NCI-H774 (cell line): ENCODE measurements at regions not wholly inside any gene's neighbourhood (a gene's known extent, or its start where the extent isn't known, plus 50 kb on each side); places are given as distances from the start of the nearest gene placed in this dataset.

Source experiments
- DNase-seq: peaks from one replicate; lab custom pipeline; 2025; lab: John Stamatoyannopoulos, UW

DNA sequence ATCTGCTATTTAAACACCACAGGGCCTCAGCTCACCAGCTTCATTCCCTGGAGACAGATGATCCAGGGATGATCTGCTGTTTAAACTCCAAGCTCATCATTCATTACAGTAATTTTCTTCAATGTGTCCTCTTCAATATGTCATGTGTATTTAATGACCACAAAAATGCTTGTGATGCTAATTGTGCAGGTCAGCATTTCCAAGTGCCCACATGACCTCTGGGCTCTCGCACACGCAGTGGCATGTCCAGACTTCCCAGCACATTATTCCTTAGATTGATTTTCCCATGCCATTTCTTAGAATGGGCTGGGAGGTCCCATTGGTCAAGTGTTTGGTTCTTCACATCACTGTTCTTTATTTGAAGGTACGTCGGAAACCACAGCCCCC lies 434.4 kb downstream of the HAO1 start:
- no peak for DNase-seq

DNA sequence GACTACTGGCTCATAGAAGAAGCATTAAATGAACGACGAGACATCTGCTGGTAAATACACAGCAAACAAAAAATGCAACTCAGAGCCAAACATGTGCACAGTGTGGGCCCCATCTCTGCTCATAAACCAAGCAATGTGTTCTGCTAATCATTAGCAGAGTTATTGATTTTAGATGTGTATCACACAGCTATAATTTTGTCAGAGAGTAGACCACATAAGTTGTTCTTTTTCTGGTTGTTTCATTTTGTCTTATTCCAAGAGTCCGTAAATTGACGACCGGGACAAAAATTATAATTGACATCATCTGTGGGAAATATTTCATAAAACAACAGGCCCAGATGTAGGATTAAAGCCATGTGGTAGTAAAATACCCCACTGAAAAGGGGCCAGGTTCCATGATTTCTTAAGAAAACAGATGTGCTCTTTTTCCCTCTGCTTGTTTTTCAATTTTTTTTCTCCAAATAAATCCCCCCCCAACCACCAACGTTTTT lies 423.6 kb downstream of the HAO1 start:
- DNase-seq: no peak

DNA sequence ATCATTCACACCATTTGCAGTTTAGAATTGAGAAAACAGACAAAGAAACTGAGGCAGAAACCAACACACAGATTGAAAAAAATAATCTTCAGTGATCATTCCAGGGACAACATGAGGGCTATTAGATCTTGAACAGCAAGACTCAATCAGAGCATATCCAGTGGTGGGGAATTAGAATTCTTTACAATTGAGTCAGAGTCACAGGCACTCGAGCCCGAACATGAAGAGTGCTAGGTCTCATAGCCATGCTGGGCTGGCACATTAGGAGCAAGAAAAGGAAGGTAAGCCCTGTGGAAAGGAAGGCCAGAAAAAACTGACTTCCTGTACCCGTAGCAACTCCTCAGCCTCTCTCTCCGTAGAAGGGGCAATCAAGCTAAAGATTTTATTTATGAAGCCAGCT lies 419.9 kb downstream of the HAO1 start:
- no peak for DNase-seq

DNA sequence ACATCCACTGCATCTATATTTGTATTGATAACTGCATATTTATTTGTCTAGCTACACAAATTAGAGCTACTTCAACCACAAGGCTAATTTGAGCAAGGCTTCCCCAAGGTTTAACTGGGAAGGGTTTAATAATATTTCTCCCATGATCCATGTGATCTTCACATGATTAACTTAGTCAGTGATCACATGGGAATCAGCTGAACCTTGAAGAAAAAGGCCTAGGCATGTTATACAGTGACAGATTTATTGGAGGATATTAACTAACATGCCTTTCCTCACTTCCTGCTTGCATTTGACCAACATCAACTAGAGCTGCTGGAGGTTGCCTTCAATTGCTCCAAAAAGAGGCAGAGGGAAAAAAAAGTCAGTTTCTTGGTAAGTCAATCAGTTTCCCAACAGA lies 417.0 kb downstream of the HAO1 start:
- no peak for DNase-seq

DNA sequence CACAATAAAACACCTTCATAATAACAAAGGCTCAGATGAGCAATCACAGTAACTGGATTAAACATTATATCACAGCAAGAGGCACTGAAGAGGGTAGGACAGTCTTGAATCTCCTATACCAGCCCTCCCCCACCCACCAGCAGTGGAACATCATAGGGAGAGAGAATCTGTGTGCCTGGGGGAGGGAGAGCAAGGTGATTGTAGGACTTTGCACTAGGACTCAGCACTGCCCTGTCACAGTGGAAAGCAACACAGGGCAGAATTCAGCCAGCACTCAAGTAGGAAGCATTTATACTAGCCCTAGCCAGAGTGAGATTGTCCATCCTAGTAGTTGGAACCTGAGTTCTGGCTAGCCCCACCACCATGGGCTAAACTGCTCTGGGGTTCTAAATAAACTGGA lies 400.2 kb downstream of the HAO1 start:
- no peak for DNase-seq

DNA sequence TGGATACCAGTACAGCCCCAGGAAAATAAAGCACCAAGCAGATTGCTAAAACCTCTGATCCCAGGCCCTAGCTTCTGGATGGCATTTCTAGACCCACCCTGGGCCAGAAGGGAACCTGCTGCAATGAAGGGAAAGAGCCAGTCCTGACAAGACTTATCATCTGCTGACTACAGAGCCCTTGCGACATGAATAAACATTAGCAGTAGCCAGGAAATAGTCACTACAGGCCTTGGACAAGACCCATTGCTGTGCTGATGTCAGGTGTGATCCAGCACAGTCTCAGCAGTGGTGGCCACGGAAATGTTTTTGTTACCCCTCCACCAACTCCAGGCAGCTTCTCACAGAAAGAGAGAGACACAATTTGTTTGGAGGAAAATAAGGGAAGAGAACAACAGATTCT lies 399.3 kb downstream of the HAO1 start:
- DNase-seq: no peak

DNA sequence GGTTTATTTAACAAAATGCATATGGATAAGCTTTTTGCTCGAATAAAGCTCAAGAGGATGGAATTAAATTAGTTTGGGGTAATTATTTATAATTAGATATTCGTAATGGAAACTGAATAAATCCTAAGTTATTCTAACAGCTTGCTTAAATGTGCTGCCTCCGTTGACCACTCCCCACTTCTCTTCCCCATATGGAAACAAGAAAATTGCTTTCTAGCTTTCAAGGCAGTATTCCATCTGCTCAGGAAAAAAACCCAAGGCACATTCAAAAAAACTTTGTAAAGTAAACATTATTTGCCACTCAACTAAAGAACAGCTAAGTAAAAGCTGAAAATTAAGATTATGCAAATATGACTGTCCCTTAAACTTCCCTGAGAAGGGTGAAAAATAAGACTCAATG lies 369.2 kb downstream of the HAO1 start:
- DNase-seq: no peak

DNA sequence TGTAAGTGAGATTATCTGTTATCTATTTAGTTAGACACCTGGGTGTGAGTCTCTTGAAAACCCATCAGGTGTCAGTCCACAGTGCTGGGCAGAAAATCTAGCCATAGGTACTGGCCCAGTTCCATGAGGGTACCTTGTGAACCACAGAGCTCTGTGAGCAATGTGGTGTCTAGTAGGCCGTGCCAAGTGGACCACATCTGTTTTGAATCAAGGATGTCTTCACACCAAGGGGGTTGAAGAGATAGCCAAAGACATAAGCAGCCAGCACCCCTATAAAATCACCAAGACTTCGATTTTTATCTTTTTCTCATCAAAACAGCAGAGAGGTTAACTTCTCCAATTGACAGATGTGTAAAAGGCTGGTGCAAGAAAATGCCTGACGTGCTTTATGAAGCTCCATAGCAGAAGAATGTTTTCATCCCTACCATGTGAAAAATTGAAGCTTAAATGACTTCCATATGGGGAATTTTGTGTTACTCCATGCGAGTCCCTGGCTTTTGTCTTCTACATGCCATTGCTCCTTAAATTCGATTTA lies 368.7 kb downstream of the HAO1 start:
- no peak for DNase-seq

DNA sequence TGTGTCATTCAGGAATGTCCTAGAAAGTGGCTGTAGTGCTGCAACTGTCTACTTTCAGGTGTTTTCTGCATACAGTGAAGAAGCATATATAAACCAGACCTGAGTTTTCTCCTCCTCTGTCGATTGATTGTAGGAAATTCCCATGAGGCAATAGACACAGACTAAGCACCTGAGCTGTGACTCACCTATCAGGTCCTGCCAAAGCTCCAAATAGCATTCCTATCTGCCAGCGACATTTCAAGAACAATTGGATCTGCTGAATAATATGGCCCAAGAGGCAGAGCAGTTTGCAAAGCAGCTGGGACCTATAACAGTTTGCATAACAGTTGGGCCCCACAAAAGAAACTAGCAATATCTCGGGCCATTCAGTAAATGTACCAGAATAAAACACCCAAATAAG lies 360.4 kb downstream of the HAO1 start:
- no peak for DNase-seq

DNA sequence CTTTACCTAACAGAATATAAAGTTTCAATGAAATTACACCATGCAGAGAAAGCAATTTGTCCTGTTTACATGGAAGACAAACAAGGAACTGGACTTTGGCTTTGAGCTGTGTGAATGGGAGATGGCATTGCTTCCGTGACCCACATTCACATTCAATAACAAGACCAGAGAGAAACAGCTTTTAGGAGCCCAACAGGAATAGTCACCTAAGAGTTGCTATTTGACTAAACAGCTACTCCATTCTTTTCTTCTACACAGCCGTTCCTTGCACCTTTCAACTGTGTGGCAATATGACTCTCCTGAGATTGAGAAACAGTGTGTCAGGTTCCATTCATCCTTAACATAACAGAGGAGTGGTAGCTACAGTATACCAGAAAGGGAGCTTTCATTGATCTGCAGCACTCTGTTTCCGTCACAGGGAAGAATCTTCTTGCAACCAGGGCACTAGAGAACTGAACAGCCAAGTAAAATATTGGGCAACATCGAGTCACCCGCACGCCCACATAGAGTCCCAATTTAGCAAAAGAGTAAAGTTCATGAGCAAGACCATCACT lies 355.1 kb downstream of the HAO1 start:
- peak; percentile 2 for DNase-seq

DNA sequence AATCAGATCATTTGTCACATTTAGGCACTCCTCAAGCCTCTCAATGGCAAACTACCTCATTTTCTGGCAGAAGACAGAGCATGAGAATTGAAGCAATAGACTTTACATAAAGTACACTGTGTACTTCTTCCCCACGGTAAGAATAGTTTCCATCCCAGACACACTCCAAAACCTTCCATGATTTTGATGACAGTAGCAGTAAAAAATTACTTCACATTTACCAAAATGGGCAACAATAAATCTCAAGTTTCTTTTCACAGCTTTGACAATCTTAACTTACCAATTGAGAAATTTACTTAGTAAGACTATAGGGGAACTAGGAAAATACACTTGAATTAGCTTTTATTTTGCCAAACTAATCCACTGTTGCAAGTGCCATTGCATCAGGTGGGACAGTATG lies 353.8 kb downstream of the HAO1 start:
- DNase-seq: no peak

DNA sequence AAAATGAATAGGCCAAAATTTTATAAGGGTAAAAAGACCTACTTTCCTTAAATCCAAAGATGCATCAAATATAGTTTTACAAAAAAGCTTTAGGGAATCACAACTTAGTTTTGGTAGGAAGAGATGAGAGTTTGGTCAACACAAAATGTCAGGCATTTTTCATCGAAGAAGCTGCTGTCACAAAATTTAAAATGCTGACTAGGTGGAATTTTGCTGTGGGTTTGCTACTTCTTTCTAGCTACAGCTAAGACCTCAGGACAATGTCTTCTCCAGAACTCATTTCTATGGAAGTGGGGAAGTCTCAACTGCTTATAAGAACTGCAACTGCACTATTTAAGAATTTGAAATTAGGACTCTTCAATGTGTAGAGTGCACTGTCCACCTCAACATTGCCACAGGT lies 351.1 kb downstream of the HAO1 start:
- no peak for DNase-seq

DNA sequence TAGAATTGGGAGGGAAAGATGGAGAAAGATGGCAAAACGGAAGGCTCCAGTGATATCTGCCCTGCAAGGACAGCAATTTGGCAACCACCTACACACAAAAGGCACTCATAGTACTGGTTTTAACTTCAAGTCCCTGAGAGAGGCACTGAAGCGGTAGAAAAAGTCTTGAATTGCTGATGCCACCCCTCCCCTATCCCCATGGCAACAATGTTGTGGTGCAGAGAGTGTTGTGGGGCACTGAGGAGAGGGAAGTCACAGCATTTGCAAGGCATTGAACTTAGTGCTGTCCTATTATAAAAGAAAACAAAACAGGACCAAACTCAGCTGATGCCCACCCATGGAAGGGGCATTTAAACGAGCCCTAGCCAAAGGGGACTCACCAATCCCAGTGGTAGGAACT lies 343.7 kb downstream of the HAO1 start:
- no peak for DNase-seq

DNA sequence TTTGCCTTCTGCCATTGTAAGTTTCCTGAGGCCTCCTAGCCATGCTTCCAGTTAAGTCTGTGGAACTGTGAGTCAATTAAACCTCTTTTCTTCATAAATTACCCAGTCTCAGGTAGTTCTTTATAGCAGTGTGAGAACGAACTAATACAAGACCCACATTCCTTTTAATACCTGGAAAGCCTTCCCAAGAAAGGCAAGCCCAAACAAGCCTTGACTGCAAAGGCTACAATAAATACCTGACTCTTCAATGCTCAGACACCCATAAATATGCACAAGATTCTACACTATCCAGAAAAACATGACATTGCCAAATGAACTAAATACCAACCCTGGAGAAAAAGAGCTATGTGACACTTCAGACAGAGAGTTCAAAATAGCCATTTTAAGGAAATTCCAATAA lies 338.8 kb downstream of the HAO1 start:
- DNase-seq: no peak

DNA sequence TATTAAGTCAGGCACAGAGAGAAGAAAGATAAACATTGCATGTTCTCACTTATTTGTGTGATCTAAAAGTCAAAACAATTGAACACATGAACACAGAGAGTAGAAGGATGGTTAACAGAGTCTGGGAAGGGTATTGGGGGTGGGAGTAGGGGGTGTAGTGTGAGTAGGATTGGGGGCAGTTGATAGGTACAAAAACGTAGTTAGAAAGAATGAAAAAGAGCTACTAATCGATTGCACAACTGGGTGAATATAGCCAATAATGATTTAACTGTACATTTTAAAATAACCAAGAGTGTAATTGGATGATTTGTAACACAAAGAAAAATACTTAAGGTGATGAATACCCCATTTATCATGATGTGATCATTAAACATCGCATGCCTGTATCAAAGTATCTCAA lies 333.3 kb downstream of the HAO1 start:
- DNase-seq: no peak

DNA sequence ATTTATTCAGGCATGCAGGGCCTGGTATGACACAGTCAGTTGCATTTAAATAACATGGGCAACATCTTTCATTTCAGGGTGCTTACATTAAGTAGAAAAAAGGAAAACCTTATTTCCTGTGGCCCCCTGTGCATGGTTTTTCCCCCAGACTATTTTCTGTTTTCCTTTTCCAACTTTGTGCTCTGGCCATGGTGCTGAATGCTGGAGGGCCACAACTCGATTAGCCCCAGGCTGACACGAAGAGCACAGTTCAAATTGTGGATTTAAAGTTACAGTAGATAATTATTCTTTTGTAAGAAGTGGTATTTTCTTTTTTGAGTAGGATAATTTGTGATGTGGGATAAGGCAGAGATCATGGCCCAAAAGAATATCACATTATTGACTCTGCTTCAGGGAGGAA lies 332.0 kb downstream of the HAO1 start:
- DNase-seq: no peak

DNA sequence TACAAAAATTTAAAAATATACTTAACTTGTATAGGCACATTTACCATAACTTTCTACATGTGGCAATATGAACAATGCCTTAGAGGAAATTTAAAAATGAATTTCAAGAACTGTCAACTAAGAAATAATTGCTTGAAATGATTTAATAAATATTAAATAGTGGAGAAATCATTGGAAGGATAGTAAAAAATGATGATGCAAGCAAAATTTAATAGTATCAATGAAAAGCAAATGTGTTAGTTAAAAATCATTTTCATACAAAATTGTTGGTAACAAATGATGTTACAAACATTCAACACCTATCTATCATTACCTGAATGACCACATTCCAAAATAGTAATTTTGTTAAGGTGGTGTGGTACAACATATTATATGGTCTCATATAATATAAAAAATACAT lies 331.0 kb downstream of the HAO1 start:
- no peak for DNase-seq

DNA sequence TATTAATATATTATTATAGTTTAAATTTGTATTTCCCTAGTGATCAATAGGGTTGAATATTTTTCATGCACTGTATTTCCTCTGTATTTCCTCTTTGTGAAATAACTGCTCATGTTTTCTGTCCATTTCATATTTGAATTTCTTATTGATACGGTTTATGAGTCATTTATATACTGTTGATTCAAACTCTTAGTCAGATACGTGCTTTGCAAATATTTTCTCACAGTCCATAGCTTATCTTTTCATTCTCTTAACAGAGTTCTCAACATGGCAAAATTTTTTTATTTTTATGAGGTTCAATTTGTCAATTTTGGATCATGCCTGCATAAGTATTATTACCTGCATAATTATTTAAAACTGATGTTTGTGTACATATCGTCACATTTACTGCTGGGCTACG lies 329.6 kb downstream of the HAO1 start:
- no peak for DNase-seq

DNA sequence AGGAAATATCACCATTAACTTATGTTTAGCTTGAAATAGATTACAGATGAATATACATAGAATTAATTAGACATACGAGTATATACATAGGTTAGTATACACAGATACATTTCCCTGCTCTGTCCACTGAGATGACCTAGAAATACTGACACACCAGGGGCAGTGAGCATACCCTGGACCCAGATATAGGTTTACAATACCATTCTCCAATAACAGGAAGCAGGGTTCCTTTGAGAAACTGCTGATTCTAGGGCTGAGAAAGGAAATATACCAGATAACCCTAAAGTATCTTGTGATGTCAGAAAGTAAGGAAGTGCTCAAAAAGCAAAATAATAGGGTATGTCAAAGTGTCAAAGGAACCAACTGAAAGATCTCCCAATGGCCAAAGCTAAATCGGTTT lies 322.5 kb downstream of the HAO1 start:
- DNase-seq: no peak

DNA sequence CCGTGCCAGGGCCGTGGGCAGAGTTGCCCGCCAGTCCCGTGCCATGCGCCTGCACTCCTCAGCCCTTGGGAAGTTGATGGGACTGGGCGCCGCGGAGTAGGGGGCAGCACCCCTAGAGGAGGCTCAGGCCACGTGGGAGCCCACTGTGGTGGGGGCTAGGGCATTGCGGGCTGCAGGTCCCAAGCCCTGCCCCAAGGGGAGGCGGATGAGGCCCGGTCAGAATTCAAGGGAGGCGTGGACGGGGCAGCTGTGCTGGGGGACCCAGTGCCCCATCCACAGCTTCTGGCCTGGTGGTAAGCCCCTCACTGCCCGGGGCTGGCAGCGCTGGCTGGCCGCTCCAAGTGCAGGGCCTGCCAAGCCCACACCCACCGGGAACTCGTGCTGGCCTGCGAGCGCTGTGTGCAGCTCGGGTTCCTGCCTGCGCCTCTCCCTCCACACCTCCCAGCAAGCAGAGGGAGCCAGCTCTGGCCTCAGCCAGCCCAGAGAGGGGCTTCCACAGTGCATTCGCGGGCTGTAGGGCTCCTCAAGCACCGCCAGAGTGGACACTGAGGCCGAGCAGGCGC lies 317.8 kb downstream of the HAO1 start:
- DNase-seq: no peak

DNA sequence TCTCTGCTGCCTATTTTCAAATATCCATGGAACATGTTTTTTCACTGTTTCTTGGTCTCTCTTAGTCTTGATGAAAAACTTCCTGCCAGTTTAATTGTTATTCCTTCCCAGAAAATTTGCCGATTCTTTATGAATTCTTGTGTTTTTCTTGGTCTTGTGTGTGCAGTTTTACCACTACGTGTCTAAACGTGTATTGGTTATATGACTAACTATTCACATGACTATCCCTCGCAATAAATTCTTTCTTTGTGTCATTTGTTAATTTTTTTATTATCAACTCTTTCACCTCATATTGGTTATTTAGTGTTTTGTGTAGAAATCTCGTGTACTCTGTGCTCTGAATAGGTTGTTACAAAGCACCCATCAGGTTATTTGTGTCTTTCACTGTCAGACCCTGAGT lies 315.4 kb downstream of the HAO1 start:
- no peak for DNase-seq

DNA sequence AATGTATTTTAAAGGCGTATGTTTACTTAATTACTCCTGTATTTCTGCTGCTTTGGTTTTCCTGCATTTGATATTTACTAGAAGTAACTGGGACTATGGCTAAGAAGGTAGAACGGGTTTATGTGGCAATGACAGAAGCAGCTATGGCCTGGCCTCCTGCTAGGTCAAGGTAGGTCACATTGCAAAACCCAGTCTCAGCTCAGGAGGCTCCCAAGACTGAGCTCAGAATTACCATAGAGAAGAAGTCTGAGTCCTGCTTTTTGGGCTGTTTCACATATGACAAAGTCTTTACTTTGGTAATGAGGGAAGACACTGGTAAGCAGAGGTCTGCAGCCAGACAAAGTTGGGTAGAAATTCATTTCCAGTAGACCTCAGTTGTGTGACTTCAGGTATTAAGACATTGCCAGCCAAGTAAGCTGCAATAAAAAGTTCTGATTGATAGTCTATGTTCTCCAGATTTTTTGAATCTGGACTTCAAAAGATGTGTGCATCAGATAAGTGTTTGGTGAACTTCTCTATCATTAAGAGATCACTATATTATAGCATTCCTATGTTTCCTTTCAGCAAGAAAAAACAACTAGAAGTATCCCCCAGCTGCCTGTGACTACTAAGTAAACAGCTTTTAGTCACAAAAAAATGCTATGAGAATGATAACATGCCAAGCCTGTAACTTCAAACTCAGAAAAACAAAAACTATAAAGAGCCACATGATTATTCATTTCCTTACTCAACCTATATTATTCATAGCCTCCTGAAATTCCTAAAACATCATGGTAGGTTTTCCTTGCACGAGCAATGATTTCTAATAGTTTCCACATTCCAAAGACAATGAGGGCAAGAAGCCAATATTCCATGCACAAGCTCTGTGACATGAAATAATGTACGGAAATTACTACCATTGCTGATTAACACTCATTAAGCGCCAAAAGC lies 312.3 kb downstream of the HAO1 start:
- no peak for DNase-seq

DNA sequence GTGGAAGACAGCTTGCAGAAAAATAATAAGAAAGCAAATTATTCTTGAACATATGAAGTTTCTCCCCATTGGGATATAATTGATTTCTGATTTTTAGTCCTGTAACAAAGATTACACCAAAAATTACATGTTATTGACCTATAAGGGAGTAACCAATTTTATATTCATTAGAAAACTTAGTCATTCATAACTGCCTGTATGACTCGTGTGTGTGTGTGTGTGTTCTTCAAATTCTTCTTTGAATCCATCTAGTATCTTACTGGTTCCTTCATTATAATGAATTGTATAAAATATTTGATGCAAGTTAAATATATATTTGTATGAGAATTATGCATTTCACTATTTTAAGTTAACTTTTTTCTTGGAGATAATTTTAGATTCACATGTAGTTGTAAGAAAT lies 310.4 kb downstream of the HAO1 start:
- no peak for DNase-seq
